ENCODE measurements at regions not wholly inside any gene's neighbourhood (a gene's known extent, or its start where the extent isn't known, plus 50 kb on each side); places are given as distances from the start of the nearest gene placed in this dataset.

DNA sequence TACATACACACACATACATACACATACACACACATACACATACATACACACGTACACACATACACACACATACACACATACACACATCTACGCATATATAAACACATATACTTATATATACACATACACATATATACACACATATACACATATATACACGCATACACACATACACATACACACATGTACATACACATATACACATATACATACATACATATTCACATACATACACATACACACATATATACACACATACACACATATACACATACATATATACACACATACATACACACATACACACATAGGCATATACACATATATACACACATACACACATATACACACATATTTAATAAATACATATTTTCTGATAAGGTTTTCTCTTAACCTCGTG, 324.0 kb downstream of the RPS6KC1 start:
- Histone ChIP-seq H3K4me1 (ENCODE audit: insufficient read depth, low read length) (peaks cover 6% of the 10 kb centered on the region), H3K36me3 (ENCODE audit: insufficient read depth, low read length) (no peaks in the 10 kb centered on the region), H3K9ac (ENCODE audit: low read depth, low read length) (no peak overlapping the region), H3K27ac (ENCODE audit: low read depth, low read length) (no peak overlapping the region), H3K4me3 (ENCODE audit: low read length) (no peak overlapping the region), H3K9me3 (ENCODE audit: insufficient read depth, low read depth, low read length) (no peaks in the 10 kb centered on the region), H3K27me3 (ENCODE audit: insufficient read depth, low read length) (no peaks in the 10 kb centered on the region)
- 83% methylated on average over 4 of the region's 4 CpGs for WGBS

DNA sequence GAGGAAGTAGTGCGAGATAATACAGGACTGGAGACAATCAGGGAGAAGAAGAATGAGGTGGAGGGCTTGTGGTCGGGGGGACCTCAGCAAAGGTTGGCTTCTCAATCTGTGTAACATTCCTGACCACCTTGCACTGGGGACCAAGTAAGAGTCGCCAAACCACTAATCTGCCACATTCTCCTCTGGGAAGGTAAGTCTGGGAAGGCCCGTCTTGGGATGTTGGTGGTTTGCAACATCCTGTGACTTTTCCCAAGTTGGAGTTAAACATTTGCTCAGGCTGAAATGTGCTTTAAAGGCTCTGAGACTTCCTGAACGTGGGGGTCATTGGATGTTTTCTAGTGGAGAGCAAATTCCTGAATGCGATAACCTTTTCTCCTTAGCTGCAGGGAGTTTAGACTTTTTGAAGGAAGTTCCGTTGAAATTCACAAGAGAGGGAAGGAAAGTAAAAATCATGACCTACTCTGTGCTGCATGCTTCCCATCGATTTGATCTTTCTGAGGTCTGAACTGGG, 325.9 kb downstream of the RPS6KC1 start:
- Histone ChIP-seq H3K27ac (ENCODE audit: low read depth, low read length) (no peak overlapping the region), H3K9ac (ENCODE audit: low read depth, low read length) (no peak overlapping the region), H3K4me1 (ENCODE audit: insufficient read depth, low read length) (peaks cover 5% of the 10 kb centered on the region), H3K4me3 (ENCODE audit: low read length) (no peak overlapping the region), H3K9me3 (ENCODE audit: insufficient read depth, low read depth, low read length) (no peaks in the 10 kb centered on the region), H3K27me3 (ENCODE audit: insufficient read depth, low read length) (no peaks in the 10 kb centered on the region), H3K36me3 (ENCODE audit: insufficient read depth, low read length) (no peaks in the 10 kb centered on the region)
- 66% methylated on average over 8 of the region's 8 CpGs for WGBS

GRCh38 chr1:213380865-213381264, 329.8 kb downstream of the RPS6KC1 start:
- Histone ChIP-seq H3K27ac (ENCODE audit: low read depth, low read length) (no peak overlapping the region), H3K4me1 (ENCODE audit: insufficient read depth, low read length) (no peaks in the 10 kb centered on the region; the same call in 1 of the 2 replicates), H3K9me3 (ENCODE audit: insufficient read depth, low read depth, low read length) (no peaks in the 10 kb centered on the region), H3K27me3 (ENCODE audit: insufficient read depth, low read length) (no peaks in the 10 kb centered on the region), H3K9ac (ENCODE audit: low read depth, low read length) (no peak overlapping the region), H3K4me3 (ENCODE audit: low read length) (no peak overlapping the region), H3K36me3 (ENCODE audit: insufficient read depth, low read length) (no peaks in the 10 kb centered on the region)
- 92% methylated on average over 11 of the region's 11 CpGs for WGBS

DNA sequence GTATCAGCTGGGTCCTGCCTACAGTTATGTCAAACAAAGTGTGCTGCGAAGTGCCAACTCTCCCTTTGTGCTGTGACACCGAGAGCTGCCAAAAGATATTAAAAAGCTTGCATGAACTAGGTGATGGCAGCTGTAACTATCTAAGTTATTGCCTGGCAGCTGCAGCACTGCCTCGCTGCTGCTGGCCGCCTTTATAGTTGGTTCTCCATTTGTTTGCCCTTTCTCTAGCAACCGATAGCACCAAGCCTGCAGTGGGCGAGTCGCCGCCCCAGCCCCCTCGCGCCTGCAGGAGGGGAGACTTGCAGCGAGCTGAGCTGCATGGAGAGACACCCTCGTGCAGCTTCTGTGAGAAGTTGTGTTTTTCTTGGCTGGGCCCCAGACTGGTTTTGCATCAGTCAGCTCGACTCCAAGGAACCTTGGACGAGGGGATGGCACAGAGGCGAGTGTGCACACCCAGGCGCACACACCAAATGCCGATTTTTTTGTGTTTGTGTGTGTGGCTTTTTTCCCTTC, 330.6 kb downstream of the RPS6KC1 start:
- no peak overlapping the region for H3K4me3 ChIP-seq (ENCODE audit: low read length)
- H3K27ac ChIP-seq (ENCODE audit: low read depth, low read length), result no peak overlapping the region
- H3K9ac ChIP-seq (ENCODE audit: low read depth, low read length), result no peak overlapping the region
- no peaks in the 10 kb centered on the region for H3K36me3 ChIP-seq (ENCODE audit: insufficient read depth, low read length)
- no peaks in the 10 kb centered on the region; the same call in 1 of the 2 replicates for H3K4me1 ChIP-seq (ENCODE audit: insufficient read depth, low read length)
- H3K9me3 ChIP-seq (ENCODE audit: insufficient read depth, low read depth, low read length), result no peaks in the 10 kb centered on the region
- WGBS, result 87% methylated on average over 17 of the region's 17 CpGs
- no peaks in the 10 kb centered on the region for H3K27me3 ChIP-seq (ENCODE audit: insufficient read depth, low read length)

DNA sequence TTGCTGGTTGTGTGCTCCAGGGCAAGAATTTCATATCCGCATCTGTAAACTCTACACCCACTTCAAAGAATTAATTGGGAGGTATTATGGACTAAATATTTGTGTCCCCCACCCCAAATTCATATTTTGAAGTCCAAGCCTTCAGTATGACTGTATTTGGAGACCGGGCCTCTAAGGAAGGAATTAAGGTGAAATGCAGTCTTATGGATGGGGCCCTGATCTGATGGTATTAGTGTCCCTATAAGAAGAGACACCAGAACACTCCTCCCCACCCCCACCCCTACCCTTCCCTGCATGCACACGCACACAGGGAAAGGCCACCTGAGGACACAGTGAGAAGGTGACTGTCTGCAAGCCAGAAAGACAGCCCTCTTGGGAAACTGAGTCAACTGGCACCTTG, 332.4 kb downstream of the RPS6KC1 start:
- 100% methylated on average over 1 of the region's 3 CpGs for WGBS
- H3K36me3 ChIP-seq (ENCODE audit: insufficient read depth, low read length), result no peaks in the 10 kb centered on the region
- no peak overlapping the region for H3K4me3 ChIP-seq (ENCODE audit: low read length)
- H3K9me3 ChIP-seq (ENCODE audit: insufficient read depth, low read depth, low read length), result no peaks in the 10 kb centered on the region
- H3K27ac ChIP-seq (ENCODE audit: low read depth, low read length), result no peak overlapping the region
- H3K27me3 ChIP-seq (ENCODE audit: insufficient read depth, low read length), result no peaks in the 10 kb centered on the region
- no peaks in the 10 kb centered on the region for H3K4me1 ChIP-seq (ENCODE audit: insufficient read depth, low read length)
- H3K9ac ChIP-seq (ENCODE audit: low read depth, low read length), result no peak overlapping the region

GRCh38 chr1:213385201-213385600, 334.2 kb downstream of the RPS6KC1 start:
- Histone ChIP-seq H3K4me1 (ENCODE audit: insufficient read depth, low read length) (no peaks in the 10 kb centered on the region), H3K27me3 (ENCODE audit: insufficient read depth, low read length) (no peaks in the 10 kb centered on the region), H3K36me3 (ENCODE audit: insufficient read depth, low read length) (no peaks in the 10 kb centered on the region), H3K9me3 (ENCODE audit: insufficient read depth, low read depth, low read length) (no peaks in the 10 kb centered on the region), H3K9ac (ENCODE audit: low read depth, low read length) (no peak overlapping the region), H3K4me3 (ENCODE audit: low read length) (no peak overlapping the region), H3K27ac (ENCODE audit: low read depth, low read length) (no peak overlapping the region)
- WGBS, result 93% methylated on average over 1 of the region's 1 CpG

DNA sequence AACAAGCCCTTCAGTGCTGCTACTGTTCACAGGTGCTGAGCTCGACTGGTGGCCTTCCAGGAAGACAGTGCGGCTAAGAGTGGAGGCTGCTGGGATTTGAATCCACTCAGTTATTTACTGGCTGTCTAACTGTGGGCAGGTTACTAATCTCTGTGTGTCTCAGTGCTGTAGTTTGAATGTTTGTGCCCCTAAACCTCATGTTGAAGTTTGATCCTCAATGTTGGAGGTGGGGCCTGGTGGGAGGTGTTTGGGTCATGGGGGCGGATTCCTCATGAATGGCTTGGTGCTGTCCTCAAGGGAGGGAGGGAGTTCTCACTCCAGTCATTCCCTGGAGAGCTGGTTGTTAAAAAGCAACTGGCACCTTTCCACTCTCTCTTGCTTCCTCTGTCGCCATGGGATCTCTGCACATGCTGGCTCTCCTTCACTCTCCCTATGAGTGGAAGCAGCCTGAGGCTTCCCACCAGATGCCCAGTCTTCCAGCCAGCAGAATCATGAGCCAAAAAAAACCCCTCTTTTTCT, 334.8 kb downstream of the RPS6KC1 start:
- no peaks in the 10 kb centered on the region for H3K27me3 ChIP-seq (ENCODE audit: insufficient read depth, low read length)

GRCh38 chr1:213387380-213388015, 336.5 kb downstream of the RPS6KC1 start:
- 100% methylated on average over 1 of the region's 1 CpG for WGBS
- H3K36me3 ChIP-seq (ENCODE audit: insufficient read depth, low read length), result no peaks in the 10 kb centered on the region
- no peaks in the 10 kb centered on the region for H3K27me3 ChIP-seq (ENCODE audit: insufficient read depth, low read length)
- H3K4me1 ChIP-seq (ENCODE audit: insufficient read depth, low read length), result no peaks in the 10 kb centered on the region
- no peak overlapping the region for H3K4me3 ChIP-seq (ENCODE audit: low read length)
- H3K9me3 ChIP-seq (ENCODE audit: insufficient read depth, low read depth, low read length), result no peaks in the 10 kb centered on the region
- no peak overlapping the region for H3K27ac ChIP-seq (ENCODE audit: low read depth, low read length)
- H3K9ac ChIP-seq (ENCODE audit: low read depth, low read length), result no peak overlapping the region

More for the DNA sequence above, 334.8 kb downstream of the RPS6KC1 start:
- Histone ChIP-seq H3K36me3 (ENCODE audit: insufficient read depth, low read length) (no peaks in the 10 kb centered on the region), H3K4me3 (ENCODE audit: low read length) (no peak overlapping the region), H3K27ac (ENCODE audit: low read depth, low read length) (no peak overlapping the region), H3K9ac (ENCODE audit: low read depth, low read length) (no peak overlapping the region), H3K9me3 (ENCODE audit: insufficient read depth, low read depth, low read length) (no peaks in the 10 kb centered on the region), H3K4me1 (ENCODE audit: insufficient read depth, low read length) (no peaks in the 10 kb centered on the region)
- WGBS, result 84% methylated on average over 4 of the region's 4 CpGs

- no peak overlapping the region for H3K4me3 ChIP-seq (ENCODE audit: low read length)
- H3K27ac ChIP-seq (ENCODE audit: low read depth, low read length), result no peak overlapping the region
- no peak overlapping the region for H3K9ac ChIP-seq (ENCODE audit: low read depth, low read length)
- no peaks in the 10 kb centered on the region for H3K9me3 ChIP-seq (ENCODE audit: insufficient read depth, low read depth, low read length)
- no peaks in the 10 kb centered on the region for H3K4me1 ChIP-seq (ENCODE audit: insufficient read depth, low read length)
- 93% methylated on average over 7 of the region's 7 CpGs for WGBS
- H3K27me3 ChIP-seq (ENCODE audit: insufficient read depth, low read length), result no peaks in the 10 kb centered on the region
- no peaks in the 10 kb centered on the region for H3K36me3 ChIP-seq (ENCODE audit: insufficient read depth, low read length)
Observed at GRCh38 chr1:213388199-213388598, 337.2 kb downstream of the RPS6KC1 start.

GRCh38 chr1:213389061-213389581, 338.1 kb downstream of the RPS6KC1 start:
- Histone ChIP-seq H3K9ac (ENCODE audit: low read depth, low read length) (no peak overlapping the region), H3K4me1 (ENCODE audit: insufficient read depth, low read length) (no peaks in the 10 kb centered on the region), H3K36me3 (ENCODE audit: insufficient read depth, low read length) (no peaks in the 10 kb centered on the region), H3K27me3 (ENCODE audit: insufficient read depth, low read length) (no peaks in the 10 kb centered on the region), H3K4me3 (ENCODE audit: low read length) (no peak overlapping the region), H3K9me3 (ENCODE audit: insufficient read depth, low read depth, low read length) (no peaks in the 10 kb centered on the region), H3K27ac (ENCODE audit: low read depth, low read length) (no peak overlapping the region)
- WGBS, result 93% methylated on average over 20 of the region's 20 CpGs

DNA sequence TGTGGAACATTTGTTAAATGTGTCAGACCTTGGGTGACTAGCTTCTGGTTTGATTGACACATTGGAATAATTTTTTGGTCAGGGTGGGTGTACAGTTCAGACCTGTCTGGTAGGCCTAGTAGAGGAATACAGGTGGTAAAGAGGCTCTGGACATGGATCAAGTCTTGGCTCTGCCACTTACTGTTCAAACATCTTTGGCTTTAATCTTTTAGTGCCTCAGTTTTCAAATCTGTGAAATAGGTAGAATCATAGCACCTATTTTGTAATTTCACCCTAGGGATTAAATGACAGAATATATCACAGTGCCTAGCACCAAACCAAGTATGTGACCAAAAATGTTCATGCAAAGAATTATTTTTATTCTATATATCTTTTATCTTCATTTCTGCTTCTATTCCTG, 340.4 kb downstream of the RPS6KC1 start:
- no peaks in the 10 kb centered on the region for H3K27me3 ChIP-seq (ENCODE audit: insufficient read depth, low read length)
- H3K36me3 ChIP-seq (ENCODE audit: insufficient read depth, low read length), result no peaks in the 10 kb centered on the region
- no peak overlapping the region for H3K4me3 ChIP-seq (ENCODE audit: low read length)
- no peaks in the 10 kb centered on the region for H3K9me3 ChIP-seq (ENCODE audit: insufficient read depth, low read depth, low read length)
- no peaks in the 10 kb centered on the region for H3K4me1 ChIP-seq (ENCODE audit: insufficient read depth, low read length)
- H3K27ac ChIP-seq (ENCODE audit: low read depth, low read length), result no peak overlapping the region
- H3K9ac ChIP-seq (ENCODE audit: low read depth, low read length), result no peak overlapping the region

Measured in HUES64 (cell line).